ENCODE measurements at regions not wholly inside any gene's neighbourhood (a gene's known extent, or its start where the extent isn't known, plus 50 kb on each side); places are given as distances from the start of the nearest gene placed in this dataset.

GRCh38 chr12:67410667-67411067 is 141.5 kb downstream of the CAND1 start:
- no peak for TF ChIP-seq CTCF (IDR thresholded peaks at IDR 0.05; ENCODE audit: low read depth, low read length, missing input control)
- no peak for TF ChIP-seq MAX (IDR thresholded peaks at IDR 0.05)
- no peak for TF ChIP-seq RAD21 (IDR thresholded peaks at IDR 0.05)
- peak; percentile 29 for TF ChIP-seq YY1 (IDR thresholded peaks at IDR 0.05)
- no peak for TF ChIP-seq JUND (IDR thresholded peaks at IDR 0.05)
- TF ChIP-seq TAF1 (conservative IDR thresholded peaks at IDR 0.05), result no peak
- TF ChIP-seq ZBTB33 (IDR thresholded peaks at IDR 0.05), result no peak
- no peak for TF ChIP-seq ATF3 (IDR thresholded peaks at IDR 0.05)
- peak; percentile 18 for TF ChIP-seq REST (IDR thresholded peaks at IDR 0.05)
- TF ChIP-seq HNF4A (conservative IDR thresholded peaks at IDR 0.05), result peak; percentile 69 to 84
- no peak for TF ChIP-seq FOXA1 (IDR thresholded peaks at IDR 0.05)
- TF ChIP-seq SP1 (IDR thresholded peaks at IDR 0.05), result peak; percentile 63
